ENCODE measurements at regions not wholly inside any gene's neighbourhood (a gene's known extent, or its start where the extent isn't known, plus 50 kb on each side); places are given as distances from the start of the nearest gene placed in this dataset.
A peak's percentile ranks its signal among the peaks of the same experiment; 100 is the strongest.
"Not testable (repeated sequence)": the region's sequence is repeated elsewhere in the genome, so short reads cannot be mapped to it uniquely, and the experiment has no call there.

- Histone ChIP-seq H3K9me3 (ENCODE audit: control insufficient read depth, low read depth, low read length) (no peaks in the 10 kb centered on the region), H3K4me1 (ENCODE audit: control insufficient read depth, extremely low read depth, insufficient read depth, low read length) (peaks cover 56% of the 10 kb centered on the region), H3K9me1 (ENCODE audit: control insufficient read depth, extremely low read depth, insufficient read depth, low read length) (peaks cover 3% of the 10 kb centered on the region), H3K27ac (ENCODE audit: control insufficient read depth, insufficient read depth, low read length) (peak overlapping the region; percentile 61), H3K27me3 (ENCODE audit: control insufficient read depth, extremely low read depth, insufficient read depth, low read length) (no peaks in the 10 kb centered on the region), H3K4me3 (ENCODE audit: control insufficient read depth in 2 of 3, extremely low read depth in 1 of 3, insufficient read depth in 2 of 3, low read depth in 1 of 3, low read length in 3 of 3) (no peak overlapping the region), H2AFZ (ENCODE audit: control insufficient read depth, low read length) (no peak overlapping the region), H3K36me3 (ENCODE audit: control insufficient read depth in 2 of 2, extremely low read depth in 1 of 2, insufficient read depth in 2 of 2, low read length in 2 of 2) (no peaks in the 10 kb centered on the region), H3K4me2 (ENCODE audit: control insufficient read depth, extremely low read depth, insufficient read depth, low read depth, low read length) (peak overlapping the region; percentile 43), H3K79me2 (ENCODE audit: control insufficient read depth, insufficient read depth, low read length) (no peaks in the 10 kb centered on the region), H3K9ac (ENCODE audit: control insufficient read depth, extremely low read depth, insufficient read depth, low read length) (peak overlapping the region; percentile 4), H4K20me1 (ENCODE audit: control insufficient read depth, extremely low read depth, insufficient read depth, low read length) (no peaks in the 10 kb centered on the region)
- TF ChIP-seq EZH2 (IDR thresholded peaks at IDR 0.05; ENCODE audit: low read length) (no peak), CTCF (optimal IDR thresholded peaks at IDR 0.05 in 1 of 3, IDR thresholded peaks at IDR 0.05 in 1 of 3, conservative IDR thresholded peaks at IDR 0.05 in 1 of 3; ENCODE audit: extremely low read depth in 1 of 3, insufficient read depth in 2 of 3, low read length in 3 of 3) (peak in 1 of 3 experiments; percentile 14)
- dilution Hi-C loops (cut with MboI; ENCODE audit: extremely low pct_ligation_motif_present, low sequenced_read_pairs), result no loop called here
- DNase-seq (ENCODE audit: low read depth, low spot score) (peak; percentile 30), FAIRE-seq (peak; percentile 75)
Measured at GRCh38 chr2:64276417-64277095, 132.3 kb upstream of the PELI1 start.

- dilution Hi-C loops (cut with MboI; ENCODE audit: extremely low pct_ligation_motif_present, low sequenced_read_pairs), result no loop called here
Measured at GRCh38 chr2:64277101-64277849, 133.1 kb upstream of the PELI1 start.

GRCh38 chr2:64280812-64281211, 136.6 kb upstream of the PELI1 start:
- H3K4me2 ChIP-seq (ENCODE audit: control insufficient read depth, extremely low read depth, insufficient read depth, low read depth, low read length); H2AFZ ChIP-seq (ENCODE audit: control insufficient read depth, low read length); FAIRE-seq; dilution Hi-C loops (cut with MboI; ENCODE audit: extremely low pct_ligation_motif_present, low sequenced_read_pairs); H3K4me3 ChIP-seq (ENCODE audit: control insufficient read depth in 2 of 3, extremely low read depth in 1 of 3, insufficient read depth in 2 of 3, low read depth in 1 of 3, low read length in 3 of 3); H3K27ac ChIP-seq (ENCODE audit: control insufficient read depth, insufficient read depth, low read length); H4K20me1 ChIP-seq (ENCODE audit: control insufficient read depth, extremely low read depth, insufficient read depth, low read length); H3K36me3 ChIP-seq (ENCODE audit: control insufficient read depth in 2 of 2, extremely low read depth in 1 of 2, insufficient read depth in 2 of 2, low read length in 2 of 2); H3K9ac ChIP-seq (ENCODE audit: control insufficient read depth, extremely low read depth, insufficient read depth, low read length); H3K27me3 ChIP-seq (ENCODE audit: control insufficient read depth, extremely low read depth, insufficient read depth, low read length); H3K9me1 ChIP-seq (ENCODE audit: control insufficient read depth, extremely low read depth, insufficient read depth, low read length); DNase-seq (ENCODE audit: low read depth, low spot score); H3K9me3 ChIP-seq (ENCODE audit: control insufficient read depth, low read depth, low read length); H3K79me2 ChIP-seq (ENCODE audit: control insufficient read depth, insufficient read depth, low read length): not testable (repeated sequence)
- H3K4me1 ChIP-seq (ENCODE audit: control insufficient read depth, extremely low read depth, insufficient read depth, low read length), result peaks cover 20% of the 10 kb centered on the region

More at GRCh38 chr2:64277101-64277849, 133.1 kb upstream of the PELI1 start:
- FAIRE-seq (peak; percentile 71), DNase-seq (ENCODE audit: low read depth, low spot score) (no peak)
- peaks cover 53% of the 10 kb centered on the region for H3K4me1 ChIP-seq (ENCODE audit: control insufficient read depth, extremely low read depth, insufficient read depth, low read length)
- H3K36me3 ChIP-seq (ENCODE audit: control insufficient read depth in 2 of 2, extremely low read depth in 1 of 2, insufficient read depth in 2 of 2, low read length in 2 of 2), result no peaks in the 10 kb centered on the region
- no peak for TF ChIP-seq CTCF (optimal IDR thresholded peaks at IDR 0.05 in 1 of 3, IDR thresholded peaks at IDR 0.05 in 1 of 3, conservative IDR thresholded peaks at IDR 0.05 in 1 of 3; ENCODE audit: extremely low read depth in 1 of 3, insufficient read depth in 2 of 3, low read length in 3 of 3)
- TF ChIP-seq EZH2 (IDR thresholded peaks at IDR 0.05; ENCODE audit: low read length), result no peak
- H3K4me3 ChIP-seq (ENCODE audit: control insufficient read depth in 2 of 3, extremely low read depth in 1 of 3, insufficient read depth in 2 of 3, low read depth in 1 of 3, low read length in 3 of 3), result no peak overlapping the region
- peak overlapping the region; percentile 4 for H3K9ac ChIP-seq (ENCODE audit: control insufficient read depth, extremely low read depth, insufficient read depth, low read length)
- H3K4me2 ChIP-seq (ENCODE audit: control insufficient read depth, extremely low read depth, insufficient read depth, low read depth, low read length), result peak overlapping the region; percentile 43
- peak overlapping the region; percentile 61 for H3K27ac ChIP-seq (ENCODE audit: control insufficient read depth, insufficient read depth, low read length)
- peaks cover 3% of the 10 kb centered on the region for H3K9me1 ChIP-seq (ENCODE audit: control insufficient read depth, extremely low read depth, insufficient read depth, low read length)
- H3K9me3 ChIP-seq (ENCODE audit: control insufficient read depth, low read depth, low read length), result no peaks in the 10 kb centered on the region
- no peaks in the 10 kb centered on the region for H3K27me3 ChIP-seq (ENCODE audit: control insufficient read depth, extremely low read depth, insufficient read depth, low read length)
- no peaks in the 10 kb centered on the region for H4K20me1 ChIP-seq (ENCODE audit: control insufficient read depth, extremely low read depth, insufficient read depth, low read length)
- H2AFZ ChIP-seq (ENCODE audit: control insufficient read depth, low read length), result peak overlapping the region; percentile 86
- no peaks in the 10 kb centered on the region for H3K79me2 ChIP-seq (ENCODE audit: control insufficient read depth, insufficient read depth, low read length)
